ENCODE measurements at regions not wholly inside any gene's neighbourhood (a gene's known extent, or its start where the extent isn't known, plus 50 kb on each side); places are given as distances from the start of the nearest gene placed in this dataset.
"Not testable (repeated sequence)": the region's sequence is repeated elsewhere in the genome, so short reads cannot be mapped to it uniquely, and the experiment has no call there.

DNA sequence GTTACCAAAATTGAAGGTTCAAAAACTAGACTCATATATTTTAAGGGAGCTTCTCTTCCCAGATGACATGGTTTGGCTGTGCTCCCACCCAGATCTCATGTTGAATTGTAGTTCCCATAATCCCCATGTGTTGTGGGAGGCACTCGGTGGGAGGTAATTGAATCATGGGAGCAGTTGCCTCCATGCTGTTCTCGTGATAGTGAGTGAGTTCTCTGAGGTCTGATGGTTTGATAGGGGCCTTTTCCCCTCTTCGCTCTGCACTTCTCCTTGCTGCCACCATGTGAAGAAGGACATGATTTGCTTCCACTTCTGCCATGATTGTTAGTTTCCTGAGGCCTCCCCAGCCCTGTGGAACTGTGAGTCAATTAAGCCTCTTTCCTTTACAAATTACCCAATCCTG, 140.1 kb downstream of the MAIP1 start:
- DNase-seq (ENCODE audit: low spot score): no peak
- intact Hi-C loops (cut with DNase I): no loop called here

- DNase-seq (ENCODE audit: low spot score): no peak
- intact Hi-C loops (cut with DNase I): no loop called here
Measured at GRCh38 chr2:200099256-200099655, 143.9 kb downstream of the MAIP1 start.

- intact Hi-C loops (cut with DNase I): no loop called here
- DNase-seq (ENCODE audit: low spot score): no peak
Measured at GRCh38 chr2:200100027-200100426, 144.6 kb downstream of the MAIP1 start.

- DNase-seq (ENCODE audit: low spot score): no peak
- intact Hi-C loops (cut with DNase I): no loop called here
Measured at GRCh38 chr2:200101922-200102321, 146.5 kb downstream of the MAIP1 start.

- intact Hi-C loops (cut with DNase I): no loop called here
- no peak for DNase-seq (ENCODE audit: low spot score)
Measured at GRCh38 chr2:200102971-200103370, 147.6 kb downstream of the MAIP1 start.

DNA sequence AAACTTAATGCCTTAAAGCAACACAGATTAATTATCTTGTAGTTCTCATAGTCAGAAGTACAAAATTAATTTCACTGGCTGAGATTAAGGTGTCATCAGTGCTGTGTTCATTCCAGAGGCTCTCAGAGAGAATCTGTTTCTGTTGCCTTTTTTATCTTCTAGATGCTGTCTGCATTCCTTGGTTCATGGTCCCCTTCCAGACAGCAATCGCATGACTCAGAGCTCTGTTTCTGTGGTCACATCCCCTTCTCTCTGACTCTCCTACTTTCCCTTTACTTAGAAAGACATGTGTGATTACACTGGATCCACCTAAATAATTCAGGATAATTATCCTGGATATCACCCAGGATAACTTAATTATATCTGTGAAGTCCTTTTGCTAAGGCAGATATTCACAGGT, 148.6 kb downstream of the MAIP1 start:
- intact Hi-C loops (cut with DNase I): no loop called here
- DNase-seq (ENCODE audit: low spot score): no peak

GRCh38 chr2:200107514-200108217, 152.3 kb downstream of the MAIP1 start:
- intact Hi-C loops (cut with DNase I): no loop called here
- no peak for DNase-seq (ENCODE audit: low spot score)

DNA sequence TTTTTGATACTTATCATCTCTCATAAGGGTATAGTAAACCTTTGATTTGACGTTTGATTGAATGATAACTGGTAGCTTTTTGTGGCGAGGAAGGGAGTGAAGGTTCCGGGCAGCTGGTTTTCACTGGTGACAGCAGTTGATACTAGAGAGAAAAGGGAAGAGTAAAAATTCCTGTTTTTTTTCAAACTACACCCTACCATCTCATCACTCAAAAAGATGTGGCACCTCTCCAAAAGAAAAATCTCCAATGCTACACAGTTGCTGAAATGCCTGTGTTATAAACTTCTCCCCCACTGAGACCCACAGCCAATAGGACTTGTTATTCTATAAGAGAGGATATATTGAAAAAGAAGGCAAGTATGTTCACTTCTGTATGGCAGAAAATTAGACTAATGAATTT, 154.0 kb downstream of the MAIP1 start:
- DNase-seq (ENCODE audit: low spot score): no peak
- intact Hi-C loops (cut with DNase I): no loop called here

DNA sequence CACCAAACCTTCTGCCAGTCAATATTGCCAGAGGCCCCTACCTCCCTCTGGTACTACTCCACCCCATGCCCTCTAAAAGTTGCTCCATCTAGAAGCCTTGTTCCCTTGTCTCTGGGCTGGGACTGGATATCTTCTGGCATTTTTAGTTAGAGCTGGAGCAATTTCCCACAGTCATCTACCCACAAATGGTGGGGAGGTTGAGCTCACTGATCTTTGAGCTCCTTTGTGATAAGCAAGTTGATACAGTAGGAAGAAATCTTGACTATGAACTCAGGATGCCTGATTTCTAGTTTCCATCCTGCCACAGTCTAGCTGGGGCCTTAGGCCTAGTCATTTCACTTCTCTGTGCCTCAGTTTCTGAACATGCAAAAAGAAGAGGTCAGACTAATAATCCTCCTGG, 155.0 kb downstream of the MAIP1 start:
- DNase-seq (ENCODE audit: low spot score): no peak
- intact Hi-C loops (cut with DNase I): no loop called here

DNA sequence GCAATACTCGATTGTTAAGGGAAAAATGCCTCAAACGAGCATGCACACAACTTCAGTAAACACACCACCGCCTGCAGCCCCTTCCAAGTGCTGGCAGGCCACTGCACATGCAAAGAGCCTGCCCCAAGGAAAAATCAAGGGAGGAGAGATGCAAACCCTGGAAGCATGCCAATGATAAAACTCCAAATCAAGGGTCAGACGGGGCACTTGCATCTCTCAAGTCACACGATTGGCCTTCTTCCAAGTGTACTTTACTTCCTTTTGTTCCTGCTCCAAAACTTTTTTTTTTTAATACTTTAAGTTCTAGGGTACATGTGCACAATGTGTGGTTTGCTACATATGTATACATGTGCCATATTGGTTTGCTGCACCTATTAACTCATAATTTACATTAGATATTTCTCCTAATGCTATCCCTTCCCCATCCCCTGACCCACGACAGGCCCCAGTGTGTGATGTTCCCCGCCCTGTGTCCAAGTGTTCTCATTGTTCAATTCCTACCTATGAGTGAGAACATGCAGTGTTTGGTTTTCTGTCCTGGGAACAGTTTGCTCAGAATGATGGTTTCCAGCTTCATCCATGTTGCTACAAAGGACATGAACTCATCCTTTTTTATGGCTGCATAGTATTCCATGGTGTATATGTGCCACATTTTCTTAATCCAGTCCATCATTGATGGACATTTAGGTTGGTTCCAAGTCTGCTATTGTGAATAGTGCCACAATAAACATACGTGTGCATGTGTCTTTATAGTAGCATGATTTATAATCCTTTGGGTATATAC, 157.8 kb downstream of the MAIP1 start:
- DNase-seq (ENCODE audit: low spot score); intact Hi-C loops (cut with DNase I): not testable (repeated sequence)

- DNase-seq (ENCODE audit: low spot score): no peak
- intact Hi-C loops (cut with DNase I): no loop called here
Measured at GRCh38 chr2:200119236-200119635, 163.9 kb downstream of the MAIP1 start.

GRCh38 chr2:200121931-200122330, 166.5 kb downstream of the MAIP1 start:
- no peak for DNase-seq (ENCODE audit: low spot score)
- intact Hi-C loops (cut with DNase I): no loop called here

GRCh38 chr2:200122683-200123082, 167.3 kb downstream of the MAIP1 start:
- intact Hi-C loops (cut with DNase I): no loop called here

DNA sequence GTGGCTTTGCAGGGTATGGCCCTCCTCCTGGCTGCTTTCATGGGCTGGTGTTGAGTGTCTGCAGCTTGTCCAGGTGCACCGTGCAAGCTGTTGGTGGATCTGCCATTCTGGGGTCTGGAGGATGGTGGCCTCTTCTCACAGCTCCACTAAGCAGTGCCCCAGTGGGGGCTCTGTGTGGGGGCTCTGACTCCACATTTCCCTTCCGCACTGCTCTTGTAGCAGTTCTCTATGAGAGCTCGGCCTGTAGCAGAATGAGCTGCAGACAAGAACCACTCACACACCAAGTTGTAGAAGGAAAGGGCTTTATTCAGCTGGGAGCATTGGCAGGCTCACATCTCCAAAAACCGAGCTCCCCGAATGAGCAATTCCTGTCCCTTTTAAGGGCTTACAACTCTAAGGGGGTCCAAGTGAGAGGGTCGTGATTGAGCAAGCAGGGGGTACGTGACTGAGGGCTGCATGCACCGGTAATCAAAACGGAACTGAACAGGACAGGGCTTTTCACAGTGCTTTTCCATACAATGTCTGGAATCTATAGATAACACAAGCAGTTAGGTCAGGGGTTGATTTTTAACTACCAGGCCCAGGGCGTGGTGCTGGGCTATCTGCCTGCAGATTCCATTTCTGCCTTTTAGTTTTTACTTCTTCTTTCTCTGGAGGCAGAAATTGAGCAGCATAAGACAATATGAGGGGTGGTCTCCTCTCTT, 169.4 kb downstream of the MAIP1 start:
- DNase-seq (ENCODE audit: low spot score); intact Hi-C loops (cut with DNase I): not testable (repeated sequence)

More at GRCh38 chr2:200122683-200123082, 167.3 kb downstream of the MAIP1 start:
- no peak for DNase-seq (ENCODE audit: low spot score)

DNA sequence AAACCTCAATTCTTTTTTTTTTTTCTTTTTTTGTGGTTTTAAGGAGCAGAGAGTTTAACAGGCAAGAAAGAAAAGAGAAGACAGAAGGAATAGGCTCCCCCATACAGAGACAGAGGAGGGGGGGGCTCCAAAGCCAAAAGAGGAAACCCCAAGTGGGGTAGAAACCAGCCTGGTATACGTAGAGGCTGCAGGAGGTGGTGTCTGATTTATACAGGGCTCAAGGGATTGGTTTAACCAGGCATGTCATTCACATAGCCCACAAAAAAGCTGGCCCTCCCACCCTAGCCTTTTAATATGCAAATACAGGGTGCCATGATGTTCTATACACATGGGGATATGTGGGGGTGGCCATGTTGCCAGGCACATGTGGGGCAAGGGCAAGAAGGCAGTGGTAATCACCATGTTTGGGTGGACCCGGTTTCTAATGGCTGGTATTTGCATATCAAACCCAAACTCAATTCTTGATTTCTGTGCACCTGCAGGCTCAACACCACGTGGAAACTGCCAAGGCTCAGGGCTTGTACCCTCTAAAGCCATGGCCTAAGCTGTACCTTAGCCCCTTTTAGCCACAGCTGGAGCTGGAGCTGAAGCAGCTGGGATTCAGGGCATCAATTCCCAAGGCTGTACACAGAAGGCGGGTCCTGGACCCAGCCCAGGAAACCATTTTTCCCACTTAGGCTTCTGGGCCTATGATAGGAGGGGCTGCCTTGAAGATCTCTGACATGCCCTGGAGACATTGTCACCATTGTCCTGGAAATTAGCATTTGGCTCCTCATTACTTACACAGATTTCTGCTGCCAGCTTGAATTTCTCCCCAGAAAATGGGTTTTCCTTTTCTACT, 170.3 kb downstream of the MAIP1 start:
- intact Hi-C loops (cut with DNase I): no loop called here
- DNase-seq (ENCODE audit: low spot score): no peak

DNA sequence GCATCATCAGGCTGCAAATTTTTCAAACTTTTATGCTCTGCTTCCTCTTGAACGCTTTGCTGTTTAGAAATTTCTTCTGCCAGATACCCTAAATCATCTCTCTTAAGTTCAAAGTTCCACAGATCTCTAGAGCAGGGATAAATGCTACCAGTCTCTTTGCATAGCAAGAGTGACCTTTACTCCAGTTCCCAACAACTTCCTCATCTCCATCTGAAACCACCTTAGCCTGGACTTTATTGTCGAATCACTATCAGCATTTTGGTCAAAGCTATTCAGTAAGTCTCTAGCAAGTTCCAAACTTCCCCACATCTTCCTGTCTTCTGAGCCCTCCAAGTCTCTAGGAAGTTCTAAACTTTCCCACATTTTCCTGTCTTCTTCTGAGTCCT, 170.9 kb downstream of the MAIP1 start:
- DNase-seq (ENCODE audit: low spot score); intact Hi-C loops (cut with DNase I): not testable (repeated sequence)

DNA sequence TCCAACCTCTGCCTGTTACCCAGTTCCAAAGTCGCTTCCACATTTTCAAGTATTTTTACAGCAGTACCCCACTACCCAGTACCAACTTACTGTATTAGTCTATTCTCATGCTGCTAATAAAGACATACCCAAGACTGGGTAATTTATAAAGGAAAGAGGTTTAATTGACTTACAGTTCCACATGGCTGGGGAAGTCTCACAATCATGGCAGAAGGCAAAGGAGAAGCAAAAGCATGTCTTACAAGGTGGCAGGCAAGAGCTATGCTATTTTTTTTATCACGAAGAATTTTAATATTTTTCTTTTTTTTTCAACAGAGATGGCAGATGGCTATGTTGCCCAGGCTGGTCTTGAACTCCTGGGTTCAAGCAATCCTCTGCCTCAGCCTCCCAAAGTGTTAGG, 171.3 kb downstream of the MAIP1 start:
- DNase-seq (ENCODE audit: low spot score); intact Hi-C loops (cut with DNase I): not testable (repeated sequence)

DNA sequence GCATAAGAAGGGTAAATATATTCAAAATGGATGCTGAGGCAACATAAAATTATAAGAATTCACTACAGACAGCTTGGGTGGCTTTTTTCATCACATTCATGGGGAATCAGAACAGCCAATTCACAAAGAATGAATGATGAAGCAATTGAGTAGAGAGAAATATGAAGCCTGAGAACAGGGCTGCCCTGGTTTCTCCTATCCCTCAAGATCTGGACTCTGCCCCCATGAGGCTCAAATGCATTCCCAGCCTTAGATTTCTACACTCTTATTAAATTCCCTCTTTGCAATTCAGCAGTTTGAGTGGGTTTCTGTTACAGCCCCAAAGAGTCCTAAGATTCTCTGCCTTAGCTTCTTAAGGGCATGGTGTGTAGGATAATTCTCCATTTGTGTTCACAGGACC, 172.5 kb downstream of the MAIP1 start:
- DNase-seq (ENCODE audit: low spot score): no peak
- intact Hi-C loops (cut with DNase I): no loop called here

DNA sequence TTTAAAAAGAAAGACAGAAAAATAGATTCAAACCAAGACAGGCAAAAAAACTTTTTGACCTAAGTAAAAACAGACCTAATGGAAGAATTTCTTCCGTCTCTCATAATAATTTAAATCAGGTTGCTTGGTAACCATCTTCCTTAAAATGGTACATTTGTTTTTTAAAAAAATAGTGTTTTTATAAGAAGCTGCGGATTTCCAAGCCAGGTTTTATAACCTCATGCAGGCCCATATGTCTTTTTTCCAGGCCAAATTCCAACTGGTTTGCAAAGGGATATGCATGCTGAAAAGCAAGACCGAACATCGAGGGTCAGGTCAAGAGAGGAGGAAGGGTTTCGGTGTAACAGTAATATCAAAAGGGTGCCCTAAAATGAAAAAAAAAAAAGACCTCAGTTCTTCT, 172.9 kb downstream of the MAIP1 start:
- intact Hi-C loops (cut with DNase I): no loop called here
- no peak for DNase-seq (ENCODE audit: low spot score)
